Germinal center (tissue), 1 donor: ENCODE measurements at regions not wholly inside any gene's neighbourhood (a gene's known extent, or its start where the extent isn't known, plus 50 kb on each side); places are given as distances from the start of the nearest gene placed in this dataset.

ENCODE experiments used
- DNase-seq: peaks from one replicate; pipeline ENCODE4 v3.0.0; 2012; ENCODE audit warnings: mixed read lengths, low spot score

DNA sequence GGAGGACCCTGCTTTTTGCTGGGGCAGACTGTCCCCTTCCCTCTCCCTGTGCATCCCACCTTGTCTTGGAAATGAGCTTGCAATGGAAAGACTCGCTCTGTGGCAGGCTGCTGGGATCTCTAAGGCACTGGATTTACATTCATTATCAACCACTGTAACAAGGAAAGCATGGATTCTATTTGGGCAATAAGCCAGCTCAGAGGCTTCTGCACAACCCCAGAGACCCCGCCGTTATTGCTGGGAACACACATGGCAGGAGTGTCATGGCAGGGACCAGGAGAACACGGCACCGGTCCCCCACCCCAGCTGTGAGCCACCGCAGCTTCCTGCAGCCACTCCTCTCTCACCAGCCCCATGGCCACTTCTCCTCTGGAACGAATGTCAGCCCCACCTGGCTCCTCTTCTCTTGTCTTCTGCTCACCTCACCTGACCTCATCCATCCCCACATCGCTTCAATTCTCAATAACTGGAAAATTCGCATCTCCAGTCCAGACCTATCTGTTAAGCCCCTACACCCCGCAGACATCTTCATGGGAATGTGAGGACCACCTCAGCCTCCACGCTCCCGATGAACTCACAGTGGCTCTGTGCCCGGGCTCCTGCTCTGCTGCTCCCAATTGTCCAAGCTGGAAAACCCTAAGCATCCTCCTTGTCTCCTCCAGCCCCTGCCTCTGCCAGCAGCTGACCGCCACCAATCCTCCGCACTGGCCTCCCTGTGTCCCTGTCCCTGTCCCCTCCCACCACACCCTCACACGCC, 181.5 kb downstream of the USP12 start:
- no peak for DNase-seq

DNA sequence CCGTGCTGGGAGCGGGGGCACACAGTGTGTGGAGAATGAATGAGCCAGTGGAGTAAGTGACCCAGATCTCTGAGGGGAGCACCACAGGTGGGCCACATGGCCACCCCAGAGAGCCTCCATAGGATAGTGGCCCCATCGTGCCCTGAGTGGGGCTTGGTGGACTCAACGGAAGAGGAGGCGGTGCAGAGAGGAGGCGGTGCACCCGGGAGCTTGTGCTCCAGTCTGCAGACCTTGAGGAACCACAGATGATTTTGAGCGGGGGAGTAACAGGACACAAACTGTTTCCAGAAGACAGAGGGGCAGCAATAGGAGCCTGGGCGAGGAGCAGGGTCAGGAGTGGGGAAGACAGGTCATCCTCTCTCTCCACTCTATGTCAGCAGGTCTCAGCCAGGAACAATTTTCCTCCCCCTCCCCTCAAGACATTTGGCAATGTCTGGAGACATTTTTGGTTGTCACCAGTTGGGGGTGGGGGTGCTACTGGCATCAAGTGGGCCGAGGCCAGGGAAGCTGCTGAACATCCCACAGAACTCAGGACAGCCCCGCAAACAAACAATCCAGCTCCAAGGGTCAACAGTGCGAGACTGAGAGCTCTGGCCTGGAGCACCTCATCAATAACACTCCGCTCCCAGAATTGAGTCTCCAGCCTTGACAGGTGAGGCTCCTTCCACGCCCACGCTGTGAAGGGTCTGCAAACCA, 182.2 kb downstream of the USP12 start:
- no peak for DNase-seq

- no peak for DNase-seq
Measured at GRCh38 chr13:26988059-26988769, 183.4 kb downstream of the USP12 start.

DNA sequence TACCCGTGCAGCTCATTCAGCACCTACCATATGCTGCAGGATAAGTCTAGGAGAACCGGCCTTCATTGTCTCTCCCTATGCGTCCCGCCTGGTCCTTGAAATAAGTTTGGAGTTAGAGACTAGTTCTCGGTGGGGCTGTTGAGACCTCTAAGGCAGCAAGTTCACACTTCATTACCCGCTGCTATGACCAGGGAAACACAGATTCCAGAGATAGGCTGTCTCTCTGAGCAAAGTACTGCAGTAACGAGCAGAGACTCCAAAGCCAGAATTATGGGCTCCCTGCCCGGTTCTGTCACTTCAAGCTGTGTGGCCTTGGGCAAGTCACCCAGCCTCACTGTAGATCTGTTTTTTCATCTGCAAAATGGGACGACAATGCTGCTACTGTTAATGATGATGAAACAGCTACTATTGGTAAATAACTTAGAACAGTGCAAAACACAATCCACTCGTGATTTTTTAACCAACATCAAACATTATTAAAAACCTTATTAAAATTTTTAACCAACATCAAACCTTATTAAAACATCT, 184.1 kb downstream of the USP12 start:
- DNase-seq = no peak

GRCh38 chr13:26985285-26985878, 186.2 kb downstream of the USP12 start:
- peak; percentile 62 for DNase-seq

DNA sequence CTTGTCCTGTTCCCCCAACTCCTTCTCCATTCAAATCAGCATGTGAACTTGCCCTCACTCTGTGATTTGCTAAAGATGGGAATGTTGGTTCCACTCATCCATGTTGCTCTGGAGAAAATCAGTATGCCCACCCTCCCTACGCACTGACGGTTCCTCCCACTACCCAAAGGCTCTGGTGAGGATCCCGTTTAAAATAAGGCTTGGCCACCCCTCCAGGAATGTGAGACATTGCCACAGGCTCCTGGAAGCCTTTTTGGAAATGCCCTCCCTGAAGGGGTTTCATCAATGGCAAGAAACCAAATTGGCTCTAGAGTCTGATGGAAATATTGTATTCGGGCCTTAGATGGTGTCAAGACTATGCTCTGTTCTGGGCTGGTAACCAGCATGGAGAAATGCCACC, 187.3 kb downstream of the USP12 start:
- no peak for DNase-seq

- no peak for DNase-seq
Measured at GRCh38 chr13:26983543-26984320, 187.9 kb downstream of the USP12 start.

DNA sequence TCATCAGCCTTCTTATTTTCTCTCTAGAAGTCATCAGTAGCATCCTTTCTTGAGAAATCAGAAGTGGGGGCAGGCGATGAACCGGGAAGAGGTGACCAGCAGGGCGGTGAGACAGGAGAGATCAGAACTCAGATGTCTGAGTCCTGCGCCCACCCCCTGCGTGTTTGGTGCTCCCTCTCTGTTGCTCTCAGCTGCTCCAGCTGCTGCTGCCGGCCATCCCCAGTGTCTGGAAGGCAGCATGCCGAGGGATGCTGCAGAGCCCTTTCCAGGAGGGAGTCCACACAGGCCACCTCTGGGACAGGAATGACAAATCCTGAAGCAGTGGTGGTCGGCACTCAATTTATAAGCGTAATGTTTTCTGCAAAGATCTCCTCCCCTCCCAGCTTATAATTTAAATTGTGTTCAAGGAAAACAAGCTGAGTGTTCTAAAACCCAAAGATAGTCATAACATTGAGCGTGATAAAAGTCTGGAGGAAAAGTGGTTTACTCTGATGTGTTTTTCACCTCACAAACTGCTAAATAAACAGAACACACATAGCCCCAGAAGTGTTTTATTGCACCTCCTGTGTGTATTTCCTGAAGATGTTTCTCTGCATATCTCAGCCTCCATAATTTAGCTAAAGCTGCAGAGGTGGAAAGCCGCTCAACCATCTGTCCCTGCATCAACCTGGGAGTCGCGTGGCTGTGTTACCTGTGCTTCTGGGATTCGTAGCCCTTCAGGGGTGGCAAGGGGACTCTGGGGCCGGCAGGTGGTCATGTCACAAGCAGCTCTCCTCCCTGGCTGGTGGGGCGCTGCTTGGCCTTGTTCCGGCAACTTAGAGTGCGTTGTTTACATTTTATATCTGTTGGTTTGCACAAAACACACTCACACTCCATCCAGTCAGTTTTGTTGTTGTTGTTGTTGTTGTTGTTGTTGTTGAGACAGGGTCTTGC, 191.2 kb downstream of the USP12 start:
- no peak for DNase-seq

GRCh38 chr13:26979334-26979733, 192.3 kb downstream of the USP12 start:
- no peak for DNase-seq

GRCh38 chr13:26978081-26978860, 193.3 kb downstream of the USP12 start:
- DNase-seq = no peak

DNA sequence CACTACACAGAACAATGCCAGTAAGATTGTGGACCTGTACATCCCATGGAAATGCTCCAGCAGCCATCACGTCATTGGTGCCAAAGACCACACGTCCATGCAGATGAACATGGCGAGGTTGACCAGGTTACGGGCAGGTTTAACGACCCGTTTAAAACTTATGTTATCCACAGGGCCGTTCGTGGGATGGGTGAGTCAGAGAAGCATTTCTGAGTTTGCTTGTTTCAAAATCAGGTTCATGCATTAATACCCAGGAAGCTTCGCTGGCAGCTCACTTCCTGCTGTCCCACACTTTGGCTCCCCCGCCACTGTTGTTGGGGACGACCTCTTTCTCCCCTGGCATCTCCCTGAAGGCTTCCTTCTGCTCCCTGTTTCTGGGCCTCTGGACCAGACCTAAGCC, 194.1 kb downstream of the USP12 start:
- DNase-seq = no peak

- no peak for DNase-seq
Measured at GRCh38 chr13:26976313-26976712, 195.3 kb downstream of the USP12 start.

DNA sequence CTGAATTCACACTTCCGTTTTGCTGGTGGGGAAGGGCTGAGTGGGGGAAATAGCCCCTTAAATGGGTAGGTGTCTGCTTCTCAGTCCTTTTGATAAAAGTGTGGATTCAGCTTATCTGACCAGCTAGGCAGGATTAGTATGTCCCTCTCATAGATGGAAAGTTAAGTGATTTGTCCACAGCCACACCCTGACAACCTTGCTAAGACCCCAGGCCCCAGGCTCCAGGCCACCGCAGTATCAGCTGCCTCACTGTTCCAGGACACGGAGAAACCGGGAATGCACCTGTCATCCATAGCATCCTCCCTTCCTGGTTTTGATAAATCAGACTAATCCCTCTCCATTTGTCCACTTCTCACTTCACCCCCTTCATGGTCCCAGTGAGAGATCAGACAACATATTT, 197.7 kb downstream of the USP12 start:
- no peak for DNase-seq

DNA sequence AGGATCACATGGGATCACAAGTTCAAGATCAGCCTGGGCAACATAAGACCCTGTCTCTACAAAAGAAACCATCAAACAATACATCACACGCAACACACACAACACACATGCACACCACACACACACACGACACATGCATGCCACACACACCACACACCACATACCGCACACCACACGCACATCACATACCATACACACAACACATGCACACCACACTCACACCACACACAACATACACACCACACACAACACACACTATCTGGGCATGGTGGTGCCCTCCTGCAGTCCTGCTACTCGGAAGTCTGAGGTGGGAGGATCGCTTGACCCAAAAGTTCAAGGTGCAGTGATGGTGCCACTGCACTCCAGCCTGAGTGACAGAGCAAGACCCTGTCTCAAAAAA, 198.3 kb downstream of the USP12 start:
- no peak for DNase-seq

DNA sequence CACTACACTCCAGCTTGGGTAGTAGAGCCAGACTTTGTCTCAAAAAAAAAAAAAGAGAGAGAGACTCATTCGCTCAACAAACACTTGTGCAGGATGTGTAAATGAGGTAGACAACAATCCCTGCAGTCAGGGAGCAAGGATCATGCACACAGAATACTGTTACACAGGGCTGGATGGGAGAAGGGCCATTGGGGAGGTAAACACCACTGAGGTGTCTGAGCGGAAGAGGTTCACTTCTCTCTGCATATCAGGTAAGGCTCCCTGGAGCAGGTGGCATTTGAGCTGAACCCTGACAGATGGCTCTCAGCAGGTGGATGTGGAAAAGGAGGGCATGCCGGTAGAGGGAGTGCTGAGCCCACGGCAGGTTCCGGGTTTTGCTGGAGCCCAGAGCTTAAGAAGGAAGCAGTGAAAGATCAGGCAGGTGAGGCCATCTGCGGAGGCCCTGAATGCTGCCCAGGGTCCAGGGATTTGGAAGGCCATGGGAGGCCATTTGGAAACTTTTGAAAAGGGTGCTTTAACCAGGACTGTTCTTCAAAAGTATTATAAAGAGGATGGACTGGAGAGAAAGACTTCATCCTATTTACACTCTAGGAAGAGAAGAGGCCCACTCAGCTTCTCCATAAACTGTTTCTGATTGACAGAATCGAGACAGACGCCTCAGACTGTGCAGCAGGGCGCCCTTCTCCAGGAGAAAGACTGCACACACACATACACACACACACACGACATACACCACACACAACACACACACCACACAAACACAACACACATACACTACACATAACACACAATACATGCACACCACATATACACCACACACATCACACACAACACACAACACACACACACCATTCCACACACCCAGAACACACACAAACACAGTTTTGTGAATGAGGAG, 199.4 kb downstream of the USP12 start:
- DNase-seq = peak; percentile 46

GRCh38 chr13:26968431-26969341, 202.9 kb downstream of the USP12 start:
- DNase-seq = no peak
